GM18907 (cell line): ENCODE measurements at regions not wholly inside any gene's neighbourhood (a gene's known extent, or its start where the extent isn't known, plus 50 kb on each side); places are given as distances from the start of the nearest gene placed in this dataset.

Experiments used
- ATAC-seq: cut with Tn5 transposase; IDR thresholded peaks from one replicate; pipeline ENCODE4 v1.9.1; 2021; ENCODE audit warnings: mild to moderate bottlenecking, moderate library complexity; ENCODE audit not compliant: unreplicated experiment

DNA sequence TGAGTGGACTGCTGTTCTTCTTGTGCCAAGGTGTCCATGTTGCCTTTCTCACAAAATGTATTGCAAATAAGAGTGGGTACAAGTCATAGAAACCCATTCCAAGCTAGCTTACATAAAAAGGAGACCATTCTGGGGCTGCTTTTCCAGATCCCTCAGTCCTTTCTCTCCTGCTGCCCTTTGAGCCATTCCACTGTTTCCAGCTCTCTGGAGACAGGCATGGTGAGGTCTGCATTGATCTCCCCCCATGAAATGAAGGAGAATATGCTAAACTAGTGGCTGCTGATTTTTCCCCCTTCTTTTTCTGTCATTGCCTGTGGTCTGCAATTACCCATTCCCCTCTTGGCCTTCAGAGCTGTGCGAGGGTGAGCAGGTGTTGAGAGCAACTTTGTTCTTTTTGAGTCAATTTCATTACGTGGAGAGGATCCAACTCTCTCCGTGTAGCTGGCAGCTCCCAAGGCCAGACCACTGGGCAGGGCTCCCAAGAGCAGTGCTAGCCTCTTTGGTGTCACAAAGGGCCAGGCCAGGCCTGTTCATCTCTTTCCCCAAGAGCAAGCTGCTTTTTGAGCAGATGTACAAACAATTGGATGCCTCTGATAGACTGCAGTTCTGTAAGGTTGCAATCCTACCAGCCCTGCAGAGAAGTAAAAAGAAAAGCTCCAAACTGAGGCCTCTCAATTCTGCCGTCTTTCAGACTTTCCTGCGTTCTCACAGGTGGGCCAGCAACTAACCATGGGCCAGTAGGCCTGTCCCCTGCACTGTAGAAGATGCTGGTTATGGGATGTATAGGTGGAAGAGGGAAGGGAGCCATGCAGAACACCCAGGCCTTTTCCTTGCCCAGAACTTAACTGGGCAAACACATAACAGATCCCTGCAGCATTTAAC, 96.1 kb upstream of the ARMC2 start:
- ATAC-seq, result no peak

DNA sequence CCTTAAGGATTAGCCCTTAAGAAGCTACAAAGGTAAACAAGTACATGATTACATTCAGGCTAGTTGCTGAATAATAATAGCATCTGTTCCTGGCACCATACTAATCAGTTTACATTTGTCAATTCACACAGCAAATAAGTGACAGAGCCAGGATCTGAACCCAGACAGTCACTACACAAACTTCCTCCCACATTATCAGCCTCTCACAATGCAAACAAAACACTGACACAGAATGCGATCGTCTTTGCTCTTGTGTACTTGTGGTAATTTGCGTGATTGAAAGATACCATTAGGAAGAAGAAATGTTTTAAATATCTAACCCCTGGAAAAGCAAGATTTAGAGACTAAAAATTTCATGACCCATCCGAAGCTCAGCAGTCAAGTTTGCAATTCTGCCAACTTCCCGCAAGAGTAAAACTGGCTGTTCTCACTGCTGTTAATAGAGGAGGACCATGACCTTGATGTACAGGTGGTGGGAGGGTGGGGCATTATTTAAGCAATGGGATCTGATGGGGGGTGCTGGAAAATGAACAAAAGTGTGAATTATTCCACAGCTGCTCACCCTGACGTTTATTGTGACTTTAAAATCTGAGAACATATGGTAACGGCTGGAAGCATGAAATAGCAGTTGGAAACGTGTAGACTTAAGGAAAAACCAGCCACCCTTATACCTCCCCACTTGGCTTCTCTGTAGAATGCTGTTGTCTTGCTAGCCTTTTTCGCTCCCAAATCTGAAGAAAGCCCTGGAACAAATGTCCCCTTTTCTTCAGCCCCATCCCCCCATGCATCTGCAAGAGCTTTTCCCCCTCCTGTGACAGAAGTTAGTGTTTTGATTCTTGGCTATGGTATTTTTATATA, 95.3 kb upstream of the ARMC2 start:
- ATAC-seq, result no peak

DNA sequence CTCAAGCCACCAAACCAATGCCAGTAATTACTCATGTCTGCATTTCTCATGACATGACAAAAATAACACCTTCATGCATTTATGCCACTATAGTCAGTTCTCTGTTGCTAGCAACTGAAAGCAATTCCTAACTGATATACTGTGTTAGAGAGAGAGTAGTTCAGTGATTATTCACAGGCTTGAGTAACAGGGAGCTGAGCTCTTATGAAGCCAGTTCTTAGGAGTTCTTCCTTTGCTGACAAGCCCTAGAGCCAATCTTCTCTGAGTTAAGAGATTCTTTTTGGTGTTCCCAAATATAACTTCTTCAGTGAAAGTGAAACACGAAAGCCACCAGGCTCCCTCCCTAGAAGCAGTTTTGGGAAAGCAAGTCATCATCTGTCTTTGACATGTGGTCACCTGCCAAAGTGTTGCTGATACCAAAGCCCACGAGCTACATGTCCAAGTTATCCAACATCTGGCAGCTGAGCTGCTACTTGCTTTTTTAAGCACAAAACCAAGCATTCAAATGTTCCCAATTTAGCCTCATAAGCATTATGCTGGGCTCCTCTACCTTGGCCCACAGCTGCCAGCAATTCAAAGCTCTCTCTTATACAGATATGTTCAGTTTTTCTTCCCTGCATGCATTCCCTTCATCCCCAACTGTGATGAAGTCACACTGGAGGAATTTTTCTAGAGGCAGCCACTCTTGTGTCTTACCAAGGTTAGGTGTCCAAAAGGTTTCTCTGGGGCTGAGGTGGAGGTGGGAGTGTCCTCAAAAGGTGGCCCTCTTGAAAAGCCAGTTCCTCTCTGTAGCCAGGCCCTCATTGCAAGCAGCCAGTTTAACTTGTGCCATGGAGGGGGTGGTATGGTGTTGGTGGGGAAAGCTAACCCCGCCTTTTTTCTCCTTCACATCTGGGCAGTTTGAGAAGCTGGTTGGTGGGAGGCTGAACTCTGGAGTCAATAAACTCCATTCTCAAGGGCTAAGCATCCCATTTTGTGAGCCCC, 92.7 kb upstream of the ARMC2 start:
- ATAC-seq, result no peak

DNA sequence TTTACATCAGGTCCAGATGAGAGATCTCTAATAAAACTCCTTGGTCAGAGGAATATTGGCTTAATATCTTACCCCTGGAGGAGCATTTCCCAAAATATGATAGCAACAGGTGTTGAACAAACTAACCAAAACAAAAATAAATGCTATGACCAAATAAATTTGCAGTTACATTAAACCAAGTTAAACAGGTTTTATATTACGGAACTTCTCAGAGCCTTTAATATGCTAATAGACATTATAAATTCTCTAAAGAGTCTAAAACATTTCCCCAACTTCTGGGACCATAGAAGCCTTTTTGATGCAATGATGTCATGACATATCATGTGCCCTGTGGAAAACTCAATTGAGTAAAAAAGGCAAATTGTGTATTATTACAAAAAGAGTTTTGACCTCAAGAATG, 90.9 kb upstream of the ARMC2 start:
- ATAC-seq, result no peak

- no peak for ATAC-seq
Observed at GRCh38 chr6:108758884-108759283, 89.3 kb upstream of the ARMC2 start.

DNA sequence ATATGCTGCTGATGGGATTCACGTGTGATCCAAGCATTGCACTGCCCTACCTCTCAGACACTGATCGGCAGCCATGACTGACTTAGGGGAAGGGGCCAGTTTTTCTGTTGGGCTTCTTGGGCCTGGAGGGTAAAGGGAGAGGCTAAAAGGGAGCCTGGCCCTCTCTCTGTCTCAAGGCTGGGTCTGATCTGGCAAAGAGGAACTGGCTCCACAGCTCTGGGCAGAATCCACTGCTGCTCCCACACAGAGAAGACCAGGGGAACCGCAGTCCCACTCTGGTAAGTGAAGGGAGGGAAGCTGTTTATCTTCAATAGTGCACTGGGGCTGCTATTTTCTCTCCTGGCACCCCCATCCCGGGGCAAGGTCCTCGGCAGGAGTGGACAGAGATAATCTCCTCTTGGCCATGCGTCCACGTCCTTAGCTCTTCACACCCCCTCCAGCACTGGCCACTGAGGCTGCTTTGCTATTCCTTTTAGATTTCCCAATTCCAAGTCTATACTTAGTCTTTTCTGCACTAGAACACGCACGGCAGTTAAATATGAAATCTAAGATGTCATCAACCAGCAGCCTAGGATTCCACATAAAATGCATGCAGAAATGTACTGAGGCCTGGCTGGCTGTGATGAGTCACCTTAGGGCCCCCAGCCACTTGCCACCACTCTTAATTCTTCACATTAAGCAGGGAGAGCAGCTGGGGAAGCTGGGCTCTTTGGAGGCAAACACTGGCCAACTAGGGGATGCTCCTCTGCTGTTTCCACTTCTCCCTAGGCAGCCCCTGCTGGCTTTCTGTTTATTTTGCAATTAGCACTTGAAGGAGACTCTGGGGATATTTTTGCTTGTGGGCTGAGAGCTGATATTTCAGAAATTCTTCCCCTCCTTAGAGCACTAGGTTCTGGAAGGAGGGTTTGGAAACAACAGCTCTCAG, 87.8 kb upstream of the ARMC2 start:
- ATAC-seq, result no peak

DNA sequence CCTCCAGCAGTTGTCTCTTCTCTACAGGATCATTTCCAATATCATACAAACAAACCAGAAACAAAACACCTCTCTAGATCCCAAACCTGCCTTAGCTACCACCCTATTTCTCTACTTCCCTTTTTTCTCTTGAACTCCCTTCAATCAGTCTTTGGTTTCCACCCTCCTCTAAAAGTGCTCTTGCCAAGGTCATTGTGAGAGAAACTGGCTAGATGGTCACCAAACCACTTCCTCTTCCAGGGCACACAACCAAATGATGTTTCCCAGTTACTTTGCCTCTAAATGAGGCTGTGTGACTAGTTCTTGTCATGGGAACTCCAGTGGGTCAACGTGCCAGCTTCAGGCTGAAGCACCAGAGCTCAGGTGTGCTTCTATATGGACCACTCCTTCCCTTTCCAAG, 85.8 kb upstream of the ARMC2 start:
- ATAC-seq, result no peak

- no peak for ATAC-seq
Observed at GRCh38 chr6:108763931-108764579, 84.2 kb upstream of the ARMC2 start.

GRCh38 chr6:108764580-108764950, 83.7 kb upstream of the ARMC2 start:
- ATAC-seq, result no peak

DNA sequence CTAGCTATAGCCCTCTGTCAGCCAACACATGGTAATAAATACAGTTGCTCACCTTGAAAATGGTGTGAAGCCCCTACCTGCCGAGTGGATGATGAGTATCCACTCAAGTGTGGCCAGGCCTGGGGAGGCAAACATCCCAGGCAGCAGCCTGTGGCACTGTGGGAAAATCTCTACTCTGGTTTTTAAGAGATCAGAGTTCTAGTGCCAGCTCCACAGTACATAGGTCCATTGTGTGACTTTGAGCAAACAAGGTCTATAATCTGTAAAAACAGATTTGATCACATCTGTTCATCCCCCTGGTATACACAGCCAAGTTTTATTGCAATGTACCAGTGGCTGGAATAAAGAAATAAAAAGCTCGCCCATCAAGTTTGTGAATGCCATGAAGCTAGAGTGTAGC, 82.7 kb upstream of the ARMC2 start:
- ATAC-seq, result no peak

DNA sequence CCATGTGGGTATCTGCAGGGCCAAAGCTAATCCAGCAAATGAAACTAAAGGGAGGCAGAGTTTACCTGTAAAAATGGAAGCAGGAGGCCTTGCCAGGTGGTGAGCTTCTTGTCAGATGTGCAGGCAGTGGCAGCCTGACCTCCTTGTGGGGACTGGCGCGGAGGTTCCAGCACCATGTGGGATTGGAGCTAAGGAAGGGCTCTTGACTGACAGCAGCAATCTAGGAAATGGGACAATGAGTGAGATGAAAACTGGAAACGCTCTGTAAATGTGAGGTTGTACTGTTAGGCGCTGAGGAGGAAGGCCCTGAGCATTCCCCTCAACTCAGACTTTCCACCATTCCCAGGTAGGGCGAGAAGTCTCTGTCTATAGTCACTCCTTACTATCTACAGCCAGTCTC, 81.8 kb upstream of the ARMC2 start:
- ATAC-seq, result no peak

- no peak for ATAC-seq
Observed at GRCh38 chr6:108766886-108767285, 81.3 kb upstream of the ARMC2 start.

- ATAC-seq, result no peak
Observed at GRCh38 chr6:108767418-108768165, 80.6 kb upstream of the ARMC2 start.

DNA sequence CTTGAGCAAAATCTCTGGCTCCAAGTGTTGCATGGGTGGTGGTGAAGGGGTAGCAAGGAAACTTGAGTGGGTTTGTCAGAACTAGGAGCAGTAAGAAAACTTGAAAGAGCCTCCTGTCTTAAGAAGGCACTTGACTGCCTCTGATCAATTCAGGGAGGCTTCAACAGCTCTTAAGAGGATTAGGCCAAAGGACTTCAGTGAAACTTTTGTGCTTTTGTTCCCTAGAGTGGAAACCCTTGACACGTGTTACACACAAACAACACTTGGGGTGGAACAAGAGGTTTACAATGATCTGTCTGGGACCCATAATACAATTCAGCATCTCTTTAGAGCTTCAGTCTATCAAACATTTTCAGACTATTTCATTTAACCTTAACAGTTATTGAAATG, 80.1 kb upstream of the ARMC2 start:
- ATAC-seq, result no peak

DNA sequence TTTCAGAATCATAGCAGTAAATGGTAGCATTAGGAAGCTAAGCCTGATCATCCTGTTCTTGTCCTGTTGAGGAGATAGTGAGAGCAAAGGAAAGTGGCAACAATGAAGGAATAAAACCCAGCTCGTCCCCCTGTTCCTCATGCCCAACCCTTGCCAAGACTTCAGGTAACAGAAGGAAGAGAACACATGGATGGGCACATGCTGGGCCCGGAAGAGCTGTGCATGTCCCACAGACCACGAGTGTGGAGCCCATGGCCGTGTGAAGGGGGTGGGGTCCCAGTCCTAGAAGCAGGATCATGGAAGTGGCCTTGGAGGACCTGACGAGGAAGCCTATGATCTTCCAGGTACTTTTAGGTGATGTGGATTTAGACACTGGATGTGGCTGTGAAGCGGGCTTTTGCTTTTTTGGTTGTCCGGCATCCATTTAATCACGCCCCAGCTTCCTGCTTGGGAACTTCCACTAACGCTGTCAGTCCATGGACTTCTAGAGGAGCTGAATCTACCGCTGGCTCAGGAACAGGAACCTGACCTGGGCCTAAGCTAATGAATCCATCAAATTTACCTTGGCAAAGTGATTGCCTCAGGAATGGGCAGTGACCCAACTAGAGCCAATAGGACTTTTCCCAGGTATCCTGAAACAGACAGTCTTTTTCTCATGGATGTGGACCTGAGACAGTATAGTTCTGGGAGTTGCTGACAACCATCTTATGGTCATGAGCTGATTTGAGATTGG, 79.3 kb upstream of the ARMC2 start:
- no peak for ATAC-seq

- ATAC-seq, result no peak
Observed at GRCh38 chr6:108771421-108771820, 76.8 kb upstream of the ARMC2 start.

GRCh38 chr6:108774555-108774954, 73.7 kb upstream of the ARMC2 start:
- ATAC-seq, result no peak

DNA sequence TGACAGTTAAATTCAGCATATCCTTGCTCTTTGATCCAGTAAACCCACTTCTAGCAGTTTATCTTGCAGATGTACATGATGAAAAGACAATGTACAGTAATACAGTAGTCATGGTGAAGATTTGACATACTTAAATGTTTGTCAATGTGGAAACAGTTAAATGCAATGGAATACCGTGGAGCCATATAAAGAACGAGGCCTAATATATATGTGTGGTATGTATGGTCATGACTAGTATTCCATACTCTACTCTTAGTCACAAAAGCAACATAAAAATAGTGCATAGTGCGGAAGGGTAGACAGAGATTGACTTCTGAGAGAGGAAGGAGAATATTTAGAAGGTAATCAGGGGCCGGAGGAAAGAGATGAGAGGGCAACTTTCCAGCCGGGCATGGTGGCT, 70.7 kb upstream of the ARMC2 start:
- ATAC-seq, result no peak
